Ovary (tissue), 3 donors: ENCODE measurements at regions not wholly inside any gene's neighbourhood (a gene's known extent, or its start where the extent isn't known, plus 50 kb on each side); places are given as distances from the start of the nearest gene placed in this dataset.

ENCODE experiments used
- CTCF ChIP-seq, 3 donors: fragments of 450-650 bp in 2 of 3; fragments of 200-600 bp in 1 of 3; IDR thresholded peaks; one replicate each; pipeline versions ENCODE4 v1.5.1 to v1.8.0; 2016 to 2022; ENCODE audit warnings: antibody characterized with exemption in 3 of 3, mild to moderate bottlenecking in 1 of 3
- EP300 ChIP-seq: sonication (generic); formaldehyde crosslinking; IDR thresholded peaks from one replicate; pipeline ENCODE4 v1.6.1; 2017; ENCODE audit warnings: antibody characterized with exemption
- POLR2A ChIP-seq: fragments of 450-650 bp; IDR thresholded peaks from one replicate; pipeline ENCODE4 v1.6.1; 2017; ENCODE audit warnings: antibody characterized with exemption, mild to moderate bottlenecking, moderate library complexity
- donor health status: DM: no; HTN: no; CAD: no.

GRCh38 chr19:30638889-30639288, 266.7 kb downstream of the ZNF536 start:
- TF ChIP-seq CTCF (IDR thresholded peaks at IDR 0.05) (no peak), EP300 (no peak), POLR2A (no peak)
